ENCODE measurements at regions not wholly inside any gene's neighbourhood (a gene's known extent, or its start where the extent isn't known, plus 50 kb on each side); places are given as distances from the start of the nearest gene placed in this dataset.
"Not testable (repeated sequence)": the region's sequence is repeated elsewhere in the genome, so short reads cannot be mapped to it uniquely, and the experiment has no call there.

GRCh38 chr11:81634483-81634882 is 1099.2 kb downstream of the FAM181B start:
- no peak for DNase-seq (ENCODE audit: extremely low read depth in 1 of 2, low read depth in 1 of 2)

- DNase-seq (ENCODE audit: extremely low read depth in 1 of 2, low read depth in 1 of 2) = no peak
Measured at GRCh38 chr11:81602508-81602907, 1131.2 kb downstream of the FAM181B start.

- DNase-seq (ENCODE audit: extremely low read depth in 1 of 2, low read depth in 1 of 2) = no peak
Measured at GRCh38 chr11:81596704-81597103, 1137.0 kb downstream of the FAM181B start.

DNA sequence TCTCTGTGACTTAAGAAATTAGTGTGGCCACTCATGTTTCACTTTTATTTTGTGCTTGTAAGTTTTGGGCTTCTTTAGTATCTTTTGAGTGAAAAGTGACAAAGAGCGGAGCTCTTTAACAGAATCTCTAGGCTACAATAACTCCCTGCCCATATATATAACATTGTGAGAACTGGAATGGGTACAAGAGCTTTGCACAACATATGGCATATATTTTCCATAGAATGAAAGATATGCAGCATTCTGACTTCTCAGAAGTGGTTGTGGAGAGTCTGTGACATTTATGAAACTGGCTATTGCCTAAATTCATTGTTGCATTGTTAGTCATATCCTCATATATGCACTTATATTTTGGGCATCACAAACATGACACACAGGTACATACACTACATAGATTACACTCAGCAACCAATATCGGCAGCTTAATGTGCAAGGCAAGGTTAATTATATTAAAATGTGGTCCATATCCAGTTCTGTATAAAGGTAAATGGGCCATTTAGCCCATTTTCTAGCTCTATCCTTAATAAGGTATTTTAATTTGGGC is 1148.2 kb downstream of the FAM181B start:
- DNase-seq (ENCODE audit: extremely low read depth in 1 of 2, low read depth in 1 of 2) = no peak

DNA sequence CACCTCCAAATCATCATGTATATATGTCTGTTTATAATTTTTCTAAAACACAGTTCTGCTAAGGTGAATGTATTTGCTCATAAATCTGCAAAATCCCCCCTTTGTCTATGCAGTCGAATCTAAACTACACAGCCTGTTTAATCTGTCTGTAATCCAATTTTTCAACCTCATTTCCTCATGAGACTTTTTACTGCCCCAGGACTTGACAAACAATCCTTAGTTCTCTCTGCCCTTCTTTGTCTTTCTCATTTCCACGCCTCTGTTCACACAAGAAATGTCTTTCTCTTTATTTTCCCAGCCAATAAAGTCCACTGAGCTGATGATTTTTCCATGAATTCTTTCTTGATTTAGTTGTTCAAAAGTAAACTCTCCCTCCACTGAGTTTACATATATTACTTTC is 1154.3 kb downstream of the FAM181B start:
- no peak for DNase-seq (ENCODE audit: extremely low read depth in 1 of 2, low read depth in 1 of 2)

DNA sequence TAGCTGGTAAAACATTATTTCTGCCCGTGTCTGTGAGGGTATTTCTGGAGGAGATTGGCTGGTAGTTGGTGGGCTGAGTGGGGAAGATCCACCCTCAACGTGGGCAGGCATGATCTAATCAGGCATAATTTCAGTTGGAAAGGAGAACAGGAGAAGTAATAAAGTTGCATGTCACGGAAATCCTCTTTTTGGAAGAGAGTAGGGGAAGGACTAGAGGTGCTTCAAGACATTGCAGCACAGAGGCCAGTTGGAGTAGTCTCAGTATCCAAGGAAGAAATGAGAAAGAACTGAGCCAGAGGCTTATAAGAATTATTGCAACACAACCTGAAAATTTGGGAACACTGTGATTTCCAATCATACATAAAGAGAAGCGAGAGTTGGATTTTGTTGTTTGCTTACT is 1155.1 kb downstream of the FAM181B start:
- DNase-seq (ENCODE audit: extremely low read depth in 1 of 2, low read depth in 1 of 2) = no peak

GRCh38 chr11:81574301-81574700 is 1159.4 kb downstream of the FAM181B start:
- DNase-seq (ENCODE audit: extremely low read depth in 1 of 2, low read depth in 1 of 2) = no peak

DNA sequence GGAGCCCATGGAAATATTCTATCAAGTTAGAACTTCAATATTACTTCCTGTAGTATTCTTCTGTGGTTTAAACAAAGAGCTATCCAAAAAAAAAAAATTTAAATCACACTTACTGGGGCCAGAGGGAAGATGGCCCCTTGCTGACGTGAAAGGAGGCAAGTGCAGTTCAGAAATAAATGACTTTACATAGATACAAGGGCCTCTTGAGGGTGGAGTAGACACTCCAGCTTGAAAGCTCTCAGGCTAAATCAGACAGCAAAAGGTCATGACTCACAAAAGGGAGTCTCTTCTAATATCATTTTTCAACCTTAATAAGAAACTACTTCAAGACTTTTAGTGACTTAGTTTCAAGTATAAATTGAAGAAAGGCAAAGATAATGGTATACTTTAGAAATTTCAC is 1160.3 kb downstream of the FAM181B start:
- no peak for DNase-seq (ENCODE audit: extremely low read depth in 1 of 2, low read depth in 1 of 2)

GRCh38 chr11:81570669-81571068 is 1163.0 kb downstream of the FAM181B start:
- DNase-seq (ENCODE audit: extremely low read depth in 1 of 2, low read depth in 1 of 2) = no peak

DNA sequence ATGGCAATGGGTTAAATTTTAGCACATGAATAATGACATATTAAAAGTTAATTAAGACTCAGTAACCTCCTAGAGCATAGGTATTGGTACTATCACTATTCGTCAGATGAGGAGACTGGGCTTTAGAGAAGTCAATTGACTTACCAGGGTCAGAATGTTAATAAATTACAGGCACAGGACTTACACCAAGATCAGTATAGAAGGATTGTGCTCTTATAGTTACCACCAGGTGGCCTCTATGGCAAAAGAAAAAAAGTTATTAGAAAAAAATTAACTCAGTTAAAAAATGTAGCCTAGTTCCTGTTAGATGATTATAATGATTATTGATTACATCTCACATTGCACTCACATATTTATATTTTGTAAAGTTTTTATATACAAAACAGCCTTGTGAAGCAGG is 1163.7 kb downstream of the FAM181B start:
- DNase-seq (ENCODE audit: extremely low read depth in 1 of 2, low read depth in 1 of 2) = no peak

- no peak for DNase-seq (ENCODE audit: extremely low read depth in 1 of 2, low read depth in 1 of 2)
Measured at GRCh38 chr11:81568918-81569317, 1164.7 kb downstream of the FAM181B start.

DNA sequence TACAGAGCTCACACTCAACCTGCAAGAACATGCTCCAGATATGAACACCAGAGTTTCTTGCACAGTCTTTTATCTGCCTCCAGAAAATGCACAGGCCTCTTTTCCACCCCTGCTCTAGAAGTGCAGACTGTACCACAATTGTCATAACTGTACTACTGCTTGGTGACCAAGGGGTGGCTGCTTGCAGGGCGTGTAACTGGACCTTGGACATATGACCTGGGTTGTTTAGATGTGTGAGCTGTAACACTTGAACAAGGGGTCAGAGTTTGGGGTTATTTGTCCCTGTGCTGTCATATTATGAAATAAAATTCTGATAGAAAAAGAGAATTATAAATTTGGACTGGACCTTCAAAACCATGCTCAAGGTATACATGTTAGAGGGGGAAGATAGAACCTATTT is 1185.5 kb downstream of the FAM181B start:
- DNase-seq (ENCODE audit: extremely low read depth in 1 of 2, low read depth in 1 of 2) = no peak

DNA sequence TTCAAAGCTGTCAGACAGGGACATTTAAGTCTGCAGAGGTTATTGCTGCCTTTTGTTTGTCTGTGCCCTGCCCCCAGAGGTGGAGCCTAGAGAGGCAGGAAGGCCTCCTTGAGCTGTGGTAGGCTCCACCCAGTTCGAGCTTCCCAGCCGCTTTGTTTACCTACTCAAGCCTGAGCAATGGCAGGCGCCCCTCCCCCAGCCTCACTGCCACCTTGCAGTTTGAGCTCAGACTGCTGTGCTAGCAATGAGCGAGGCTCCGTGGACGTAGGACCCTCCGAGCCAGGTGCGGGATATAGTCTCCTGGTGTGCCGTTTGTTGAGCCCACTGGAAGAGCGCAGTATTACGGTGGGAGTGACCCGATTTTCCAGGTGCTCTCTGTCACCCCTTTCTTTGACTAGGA is 1193.9 kb downstream of the FAM181B start:
- not testable (repeated sequence) for DNase-seq (ENCODE audit: extremely low read depth in 1 of 2, low read depth in 1 of 2)

- no peak for DNase-seq (ENCODE audit: extremely low read depth in 1 of 2, low read depth in 1 of 2)
Measured at GRCh38 chr11:81515566-81515965, 1218.1 kb downstream of the FAM181B start.

- DNase-seq (ENCODE audit: extremely low read depth in 1 of 2, low read depth in 1 of 2) = no peak
Measured at GRCh38 chr11:81497202-81497804, 1236.4 kb downstream of the FAM181B start.

DNA sequence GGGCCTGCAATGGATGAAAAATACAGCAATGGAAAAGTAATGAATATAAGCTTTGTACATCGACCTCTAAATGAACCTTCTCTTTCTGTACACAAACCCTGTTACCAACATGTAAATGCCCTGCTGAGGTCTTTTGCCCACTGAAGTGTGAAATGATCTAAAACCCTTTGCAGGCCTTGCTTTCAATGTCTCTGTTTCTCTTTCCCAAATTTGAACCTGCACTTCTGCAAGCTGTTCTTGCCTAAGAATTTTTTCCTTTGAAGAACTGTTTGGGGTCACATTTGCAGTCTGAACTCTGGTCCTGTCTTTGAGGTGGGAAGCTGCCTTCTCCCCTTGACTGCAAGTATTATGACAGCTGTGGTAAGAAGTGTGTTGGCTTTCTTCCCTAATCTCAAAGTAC is 1237.1 kb downstream of the FAM181B start:
- no peak for DNase-seq (ENCODE audit: extremely low read depth in 1 of 2, low read depth in 1 of 2)

DNA sequence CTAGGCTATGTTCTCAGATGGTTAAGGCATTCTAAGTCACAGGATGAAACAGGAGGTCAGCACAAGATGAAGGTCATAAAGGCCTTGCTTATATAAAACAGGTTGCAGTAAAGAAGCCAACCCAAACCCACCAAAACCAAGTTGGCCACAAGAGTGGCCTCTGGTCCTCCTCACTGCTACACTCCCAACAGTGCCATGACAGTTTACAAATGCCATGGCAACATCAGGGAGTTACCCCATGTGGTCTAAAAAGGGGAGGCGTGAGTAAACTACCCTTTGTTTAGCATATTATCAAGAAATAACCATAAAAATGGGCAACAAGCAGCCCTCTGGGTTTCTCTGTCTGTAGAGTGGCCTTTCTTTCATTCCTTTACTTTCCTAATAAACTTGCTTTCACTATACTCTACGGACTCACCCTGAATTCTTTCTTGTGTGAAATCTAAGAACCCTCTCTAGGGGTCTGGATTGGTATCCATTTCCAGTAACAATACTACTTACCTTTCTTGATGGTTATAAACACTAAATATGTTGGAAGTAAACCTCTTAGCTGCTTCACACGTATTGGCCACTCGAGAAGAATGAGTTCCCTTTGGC is 1237.9 kb downstream of the FAM181B start:
- no peak for DNase-seq (ENCODE audit: extremely low read depth in 1 of 2, low read depth in 1 of 2)

DNA sequence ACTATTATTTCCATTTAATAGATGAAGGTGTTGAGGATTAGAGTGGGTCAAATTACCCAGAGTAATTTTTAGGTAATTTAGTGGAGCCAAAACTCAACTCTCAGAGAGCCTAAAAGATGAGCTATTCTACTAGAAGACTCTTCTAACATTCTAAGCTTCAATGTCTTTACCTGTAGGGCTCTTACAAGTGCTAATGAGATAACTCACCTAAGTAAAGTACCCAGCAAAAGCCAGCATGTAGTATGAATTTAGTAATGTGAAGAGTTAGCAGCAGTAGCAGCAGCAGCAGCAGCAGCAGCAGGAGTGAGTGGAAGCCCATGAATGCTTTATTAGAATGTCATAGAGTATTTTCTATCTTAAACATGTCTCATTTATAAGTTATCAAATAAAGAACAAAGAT is 1239.2 kb downstream of the FAM181B start:
- DNase-seq (ENCODE audit: extremely low read depth in 1 of 2, low read depth in 1 of 2) = no peak

- DNase-seq (ENCODE audit: extremely low read depth in 1 of 2, low read depth in 1 of 2) = no peak
Measured at GRCh38 chr11:81492923-81493445, 1240.7 kb downstream of the FAM181B start.

DNA sequence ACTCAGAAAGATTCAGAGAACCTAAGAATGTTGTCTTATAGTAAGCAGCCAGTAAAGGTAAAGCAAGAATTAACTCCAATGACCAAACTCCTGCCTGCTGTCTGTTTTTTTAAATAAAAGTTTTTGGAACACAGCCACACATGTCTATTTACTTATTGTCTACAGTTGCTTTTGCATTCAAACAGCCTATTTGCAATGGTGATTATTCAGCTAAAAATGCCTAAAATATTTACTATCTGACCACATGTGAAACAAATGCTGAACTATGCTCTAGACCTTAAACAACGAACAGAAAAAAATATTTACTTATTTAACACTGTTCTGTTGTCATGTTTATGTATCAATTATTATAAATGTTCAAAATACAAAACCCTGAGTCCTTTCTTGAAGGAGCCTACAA is 1246.6 kb downstream of the FAM181B start:
- no peak for DNase-seq (ENCODE audit: extremely low read depth in 1 of 2, low read depth in 1 of 2)

DNA sequence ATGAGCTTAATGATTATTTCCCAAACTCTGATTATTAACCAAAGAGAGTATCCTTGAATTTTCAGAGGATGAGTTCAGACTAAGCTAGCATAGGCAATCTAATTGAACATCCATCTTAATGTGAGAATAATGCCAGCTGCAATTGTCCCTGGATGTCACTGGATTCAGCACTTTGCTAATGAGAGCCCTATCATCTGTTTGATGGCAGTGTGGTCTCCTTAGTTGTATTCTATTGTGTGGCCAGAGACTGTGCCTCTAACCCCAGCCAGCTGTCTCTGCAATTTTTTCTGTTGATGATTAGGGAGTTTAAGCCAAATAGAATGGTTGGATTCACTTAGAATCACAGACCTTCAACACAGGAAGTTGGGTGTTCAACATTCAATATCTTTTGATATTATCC is 1249.5 kb downstream of the FAM181B start:
- DNase-seq (ENCODE audit: extremely low read depth in 1 of 2, low read depth in 1 of 2) = no peak

- no peak for DNase-seq (ENCODE audit: extremely low read depth in 1 of 2, low read depth in 1 of 2)
Measured at GRCh38 chr11:81477277-81477676, 1256.4 kb downstream of the FAM181B start.

- DNase-seq (ENCODE audit: extremely low read depth in 1 of 2, low read depth in 1 of 2) = no peak
Measured at GRCh38 chr11:81476345-81476744, 1257.3 kb downstream of the FAM181B start.

All from activated CD8-positive, alpha-beta memory T cell treated with anti-CD3 and anti-CD28 coated beads for 1 hour (primary cell).